ENCODE measurements at regions not wholly inside any gene's neighbourhood (a gene's known extent, or its start where the extent isn't known, plus 50 kb on each side); places are given as distances from the start of the nearest gene placed in this dataset.

DNA sequence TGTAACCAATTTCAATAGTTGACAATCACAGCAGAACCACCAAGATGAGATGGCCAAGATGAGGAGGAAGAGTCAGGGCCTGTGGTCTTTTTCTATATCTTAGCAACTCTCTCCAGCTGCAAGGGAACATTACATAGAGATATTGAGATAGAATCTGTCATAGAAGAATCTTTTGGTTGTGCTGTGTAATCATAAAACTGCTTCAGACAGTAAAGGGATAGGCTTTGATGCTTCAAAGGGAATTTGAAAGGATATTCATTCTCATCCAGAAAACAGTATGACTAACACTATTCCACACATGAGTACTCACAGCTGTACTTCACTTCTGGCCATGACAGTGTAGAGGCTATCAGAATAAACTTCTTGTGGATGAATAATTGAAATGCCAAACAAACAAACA lies 145.9 kb downstream of the YIPF5 start:
- no peaks in the 10 kb centered on the region for H3K79me2 ChIP-seq (ENCODE audit: insufficient read depth, low read length)
- H3K23ac ChIP-seq (ENCODE audit: insufficient read length, low read depth, low read length): no peak overlapping the region
- no peaks in the 10 kb centered on the region for H3K79me1 ChIP-seq (ENCODE audit: insufficient read depth, low read depth, low read length, poor library complexity, severe bottlenecking)
- Mint-ChIP-seq H3K36me3 (ENCODE audit: insufficient read depth in 1 of 3, low read depth in 3 of 3) (peaks cover 12 to 32% (median 22%) of the 10 kb centered on the region in 3 experiments), H3K27me3 (ENCODE audit: low read depth) (no peaks in the 10 kb centered on the region), H3K4me3 (no peak overlapping the region), H3K9me3 (peaks cover 23 to 26% of the 10 kb centered on the region in 2 experiments), H3K4me1 (peaks cover 0 to 3% of the 10 kb centered on the region in 2 experiments; a peak in 1 of 4 replicates), H3K27ac (no peak overlapping the region)
- H3K23me2 ChIP-seq (ENCODE audit: insufficient read length, low read depth, low read length, poor library complexity, severe bottlenecking): no peaks in the 10 kb centered on the region
- H2BK20ac ChIP-seq (ENCODE audit: low read depth, low read length, poor library complexity, severe bottlenecking): no peak overlapping the region
- no peak overlapping the region for H3K27ac ChIP-seq (ENCODE audit: insufficient read length, low read depth, low read length)
- H3K9ac ChIP-seq (ENCODE audit: extremely low read depth, insufficient read length, low read length): no peak overlapping the region
- no peak overlapping the region for H2BK15ac ChIP-seq (ENCODE audit: low read depth, low read length)
- H3K18ac ChIP-seq (ENCODE audit: insufficient read length, low read depth, low read length): no peak overlapping the region
- H2BK12ac ChIP-seq (ENCODE audit: insufficient read length, low read depth, low read length): no peak overlapping the region
- H2BK5ac ChIP-seq (ENCODE audit: insufficient read length, low read length): no peak overlapping the region
- DNase-seq: no peak
- no peak overlapping the region for H4K5ac ChIP-seq (ENCODE audit: insufficient read length, low read depth, low read length)
- no peak overlapping the region for H4K8ac ChIP-seq (replicated peaks; ENCODE audit: insufficient read length, low read depth, low read length)
- no peaks in the 10 kb centered on the region for H3K9me3 ChIP-seq (ENCODE audit: control insufficient read depth, low read depth, low read length)
- TF ChIP-seq, protein P1, sequence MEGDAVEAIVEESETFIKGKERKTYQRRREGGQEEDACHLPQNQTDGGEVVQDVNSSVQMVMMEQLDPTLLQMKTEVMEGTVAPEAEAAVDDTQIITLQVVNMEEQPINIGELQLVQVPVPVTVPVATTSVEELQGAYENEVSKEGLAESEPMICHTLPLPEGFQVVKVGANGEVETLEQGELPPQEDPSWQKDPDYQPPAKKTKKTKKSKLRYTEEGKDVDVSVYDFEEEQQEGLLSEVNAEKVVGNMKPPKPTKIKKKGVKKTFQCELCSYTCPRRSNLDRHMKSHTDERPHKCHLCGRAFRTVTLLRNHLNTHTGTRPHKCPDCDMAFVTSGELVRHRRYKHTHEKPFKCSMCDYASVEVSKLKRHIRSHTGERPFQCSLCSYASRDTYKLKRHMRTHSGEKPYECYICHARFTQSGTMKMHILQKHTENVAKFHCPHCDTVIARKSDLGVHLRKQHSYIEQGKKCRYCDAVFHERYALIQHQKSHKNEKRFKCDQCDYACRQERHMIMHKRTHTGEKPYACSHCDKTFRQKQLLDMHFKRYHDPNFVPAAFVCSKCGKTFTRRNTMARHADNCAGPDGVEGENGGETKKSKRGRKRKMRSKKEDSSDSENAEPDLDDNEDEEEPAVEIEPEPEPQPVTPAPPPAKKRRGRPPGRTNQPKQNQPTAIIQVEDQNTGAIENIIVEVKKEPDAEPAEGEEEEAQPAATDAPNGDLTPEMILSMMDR (conservative IDR thresholded peaks at IDR 0.05): no peak
- H4K20me1 ChIP-seq (ENCODE audit: control insufficient read depth, insufficient read depth, insufficient read length): no peaks in the 10 kb centered on the region
- H2BK120ac ChIP-seq (ENCODE audit: low read depth, low read length, poor library complexity, severe bottlenecking): no peak overlapping the region
- H3K4me1 ChIP-seq (ENCODE audit: insufficient read depth, low read length): no peaks in the 10 kb centered on the region
- H3K4ac ChIP-seq (ENCODE audit: low read depth, low read length): no peak overlapping the region
- no peaks in the 10 kb centered on the region for H3K27me3 ChIP-seq (ENCODE audit: insufficient read depth, low read length)
- H3K56ac ChIP-seq (ENCODE audit: insufficient read length, low read depth, low read length): no peak overlapping the region
- no peak overlapping the region for H3K4me2 ChIP-seq (ENCODE audit: insufficient read depth, insufficient read length, low read length)
- no peak overlapping the region for H2AK5ac ChIP-seq (ENCODE audit: insufficient read length, low read length)
- no peak overlapping the region for H2AFZ ChIP-seq (ENCODE audit: low read length)
- no peak overlapping the region for H3K14ac ChIP-seq (ENCODE audit: insufficient read depth, low read length)
- no peak overlapping the region for H3T11ph ChIP-seq (ENCODE audit: low read length)
- H4K91ac ChIP-seq (ENCODE audit: insufficient read length, low read depth, low read length): no peak overlapping the region
